HepG2 (cell line): ENCODE measurements at regions not wholly inside any gene's neighbourhood (a gene's known extent, or its start where the extent isn't known, plus 50 kb on each side); places are given as distances from the start of the nearest gene placed in this dataset.
A peak's percentile ranks its signal among the peaks of the same experiment; 100 is the strongest.

ENCODE experiments used
- ATAC-seq: fragments of 200-7000 bp; cut with Tn5 transposase; 3 replicates; pipeline ENCODE4 v1.9.1; 2020; ENCODE audit warnings: mild to moderate bottlenecking, moderate library complexity
- BruUV-seq: library from RNA; stranded (reverse); fragments of 400-500 nt; replicated peaks from 2 replicates; lab custom pipeline; 2021; lab: Mats Ljungman, UMichigan
- CTCF ChIA-PET: fragments of 300-600 bp; formaldehyde crosslinking; extraction: SDS; loops from one replicate; lab custom pipeline; 2021; ENCODE audit warnings: low total read pairs, inconsistent platforms, low intra/inter-chr PET ratio; lab: Yijun Ruan, JAX
- POLR2A ChIA-PET: fragments of 350-600 bp; sonication (Branson Sonifier 250); formaldehyde crosslinking; loops from one replicate; lab custom pipeline; 2020; ENCODE audit warnings: antibody characterized with exemption, inconsistent platforms; lab: Yijun Ruan, JAX
- DNase-seq: peaks from one replicate; pipeline ENCODE4 v3.0.0-alpha.2; 2015; ENCODE audit warnings: low spot score
- FAIRE-seq: peaks from 3 replicates; lab custom pipeline; 2011; peaks lifted over from hg19 to GRCh38; lab: Jason Lieb, UNC
- H2AFZ ChIP-seq: one replicate; pipeline ENCODE4 v1.6.1; 2011; ENCODE audit warnings: low read length, inconsistent platforms
- H3K27ac ChIP-seq: fragments of 300-600 bp; 3 replicates; pipeline ENCODE4 v1.8.0; 2011; ENCODE audit warnings: mixed run types, mild to moderate bottlenecking, mixed read lengths, low read length, inconsistent platforms; ENCODE audit not compliant: insufficient read depth; ENCODE audit errors: extremely low read length
- H3K27me3 ChIP-seq, 2 experiments: fragments of 200-600 bp in 1 of 2; 2 replicates in 1 of 2; 3 replicates in 1 of 2; pipeline versions ENCODE4 v1.6.0 to v1.8.0; 2011; ENCODE audit warnings: low read length in 2 of 2, mild to moderate bottlenecking in 2 of 2, moderate library complexity in 2 of 2, inconsistent platforms in 1 of 2; ENCODE audit not compliant: insufficient read depth in 2 of 2, control insufficient read depth in 1 of 2
- H3K36me3 ChIP-seq, 2 experiments: fragments of 200-600 bp in 1 of 2; replicated peaks in 1 of 2; 2 replicates in 1 of 2; 3 replicates in 1 of 2; pipeline versions ENCODE4 v1.5.1 to v1.8.0; 2011; ENCODE audit warnings: low read length in 2 of 2, inconsistent platforms in 1 of 2; ENCODE audit not compliant: insufficient read depth in 2 of 2, control insufficient read depth in 1 of 2
- H3K4me1 ChIP-seq: 2 replicates; pipeline ENCODE4 v1.5.1; 2012; ENCODE audit warnings: low read length, inconsistent platforms; ENCODE audit not compliant: insufficient read depth
- H3K4me2 ChIP-seq: 2 replicates; pipeline ENCODE4 v1.6.0; 2011; ENCODE audit warnings: low read depth, low read length, inconsistent platforms
- H3K4me3 ChIP-seq, 3 experiments: fragments of 200-600 bp in 1 of 3; sonication (generic), shearing (Covaris generic) in 1 of 3; replicated peaks in 1 of 3; 2 replicates each; pipeline ENCODE4 v1.5.1; 2011 to 2016; ENCODE audit warnings: low read length in 3 of 3, inconsistent platforms in 2 of 3, low read depth in 2 of 3, mild to moderate bottlenecking in 2 of 3, control low read depth in 1 of 3, mixed read lengths in 1 of 3; ENCODE audit not compliant: insufficient read depth in 1 of 3
- H3K79me2 ChIP-seq: one replicate; pipeline ENCODE4 v1.6.1; 2011; ENCODE audit warnings: low read length, inconsistent platforms; ENCODE audit not compliant: insufficient read depth
- H3K9ac ChIP-seq: 2 replicates; pipeline ENCODE4 v1.6.0; 2011; ENCODE audit warnings: mild to moderate bottlenecking, low read depth, low read length, inconsistent platforms; ENCODE audit not compliant: insufficient read depth
- H3K9me3 ChIP-seq: 2 replicates; pipeline ENCODE4 v1.5.1; 2012; ENCODE audit warnings: mild to moderate bottlenecking, low read length
- H4K20me1 ChIP-seq: 2 replicates; pipeline ENCODE4 v1.6.0; 2011; ENCODE audit warnings: inconsistent platforms, mild to moderate bottlenecking, low read length, moderate library complexity; ENCODE audit not compliant: insufficient read depth
- GFI1 ChIP-seq: sonication (generic); formaldehyde crosslinking; IDR thresholded peaks from 2 replicates; pipeline ENCODE4 v1.5.0; 2020; ENCODE audit warnings: missing genetic modification reagents, mild to moderate bottlenecking, borderline replicate concordance
- HHEX ChIP-seq: IDR thresholded peaks from 2 replicates; pipeline ENCODE4 v1.6.1; 2016; ENCODE audit warnings: control low read depth
- HMG20B ChIP-seq: conservative IDR thresholded peaks from 2 replicates; pipeline ENCODE4 v1.6.1; 2016; ENCODE audit warnings: missing genetic modification reagents, missing compliant biosample characterization
- ISL2 ChIP-seq: sonication (generic); formaldehyde crosslinking; IDR thresholded peaks from 2 replicates; pipeline ENCODE4 v1.5.0; 2020; ENCODE audit warnings: missing genetic modification reagents
- NCOA2 ChIP-seq: sonication (generic); formaldehyde crosslinking; IDR thresholded peaks from 2 replicates; pipeline ENCODE4 v1.8.0; 2022; ENCODE audit warnings: inconsistent platforms
- NCOR1 ChIP-seq: fragments of 200-600 bp; sonication (generic); IDR thresholded peaks from 2 replicates; pipeline ENCODE4 v1.7.0; 2017; ENCODE audit warnings: antibody characterized with exemption, low read length, borderline replicate concordance
- PAX8 ChIP-seq: sonication (generic); formaldehyde crosslinking; IDR thresholded peaks from 2 replicates; pipeline ENCODE4 v1.8.0; 2022; ENCODE audit warnings: mild to moderate bottlenecking, missing genetic modification reagents, borderline replicate concordance
- PITX1 ChIP-seq: sonication (generic); formaldehyde crosslinking; IDR thresholded peaks from 2 replicates; pipeline ENCODE4 v1.5.1; 2020; ENCODE audit warnings: mild to moderate bottlenecking, missing genetic modification reagents
- RELA ChIP-seq: sonication (generic); formaldehyde crosslinking; IDR thresholded peaks from 2 replicates; pipeline ENCODE4 v1.4.0; 2020; ENCODE audit warnings: missing genetic modification reagents
- SOX13 ChIP-seq, 3 experiments: fragments of 450-650 bp in 1 of 3; sonication (generic) in 1 of 3; formaldehyde crosslinking in 1 of 3; IDR thresholded peaks in 2 of 3; conservative IDR thresholded peaks in 1 of 3; 2 replicates each; pipeline versions ENCODE4 v1.5.0 to v1.6.1; 2016 to 2020; ENCODE audit warnings: antibody characterized with exemption in 1 of 3, mild to moderate bottlenecking in 1 of 3, missing compliant biosample characterization in 1 of 3, missing genetic modification reagents in 1 of 3, moderate library complexity in 1 of 3
- TBX2 ChIP-seq: sonication (generic); formaldehyde crosslinking; IDR thresholded peaks from 2 replicates; pipeline ENCODE4 v1.5.0; 2020; ENCODE audit warnings: missing genetic modification reagents, mild to moderate bottlenecking, borderline replicate concordance
- TCF7L2 ChIP-seq: IDR thresholded peaks from 2 replicates; pipeline ENCODE4 v1.6.1; 2011; ENCODE audit warnings: mild to moderate bottlenecking, low read depth, low read length, moderate library complexity
- ZBTB8A ChIP-seq: sonication (generic); formaldehyde crosslinking; IDR thresholded peaks from 2 replicates; pipeline ENCODE4 v1.4.0; 2020; ENCODE audit warnings: mild to moderate bottlenecking, low read depth, missing genetic modification reagents, borderline replicate concordance
- ZFX ChIP-seq: sonication (generic); formaldehyde crosslinking; IDR thresholded peaks from 2 replicates; pipeline ENCODE4 v1.4.0; 2020; ENCODE audit warnings: mild to moderate bottlenecking, low read depth, missing genetic modification reagents, moderate library complexity
- ZNF577 ChIP-seq: sonication (generic); formaldehyde crosslinking; IDR thresholded peaks from 2 replicates; pipeline ENCODE4 v1.4.0; 2020; ENCODE audit warnings: mild to moderate bottlenecking, low read depth, missing genetic modification reagents, borderline replicate concordance
- WGBS: methylation state at CpG from one replicate; pipeline ENCODE4 v1.1.6; 2017; ENCODE audit warnings: low lambda C conversion rate; 5-methylcytosine and 5-hydroxymethylcytosine counted together
- in situ Hi-C: cut with HindIII; loops from 2 replicates; pipeline ENCODE4 v1.10.0; 2017; ENCODE audit warnings: low pct_unique_long_range_greater_than_20kb; ENCODE audit not compliant: extremely low pct_ligation_motif_present
- intact Hi-C: fragments of 100-400 bp; cut with micrococcal nuclease; formaldehyde crosslinking; loops from one replicate; pipeline ENCODE4 v1.10.0; 2022; ENCODE audit not compliant: unreplicated experiment
- TF ChIP-seq, protein P1 (sequence below): sonication (generic); formaldehyde crosslinking; IDR thresholded peaks from 2 replicates; pipeline ENCODE4 v1.4.0; 2020; ENCODE audit warnings: missing genetic modification reagents
- TF ChIP-seq, protein P2 (sequence below): sonication (generic); formaldehyde crosslinking; IDR thresholded peaks from 2 replicates; pipeline ENCODE4 v1.5.1; 2020; ENCODE audit warnings: missing genetic modification reagents, mild to moderate bottlenecking, borderline replicate concordance

DNA sequence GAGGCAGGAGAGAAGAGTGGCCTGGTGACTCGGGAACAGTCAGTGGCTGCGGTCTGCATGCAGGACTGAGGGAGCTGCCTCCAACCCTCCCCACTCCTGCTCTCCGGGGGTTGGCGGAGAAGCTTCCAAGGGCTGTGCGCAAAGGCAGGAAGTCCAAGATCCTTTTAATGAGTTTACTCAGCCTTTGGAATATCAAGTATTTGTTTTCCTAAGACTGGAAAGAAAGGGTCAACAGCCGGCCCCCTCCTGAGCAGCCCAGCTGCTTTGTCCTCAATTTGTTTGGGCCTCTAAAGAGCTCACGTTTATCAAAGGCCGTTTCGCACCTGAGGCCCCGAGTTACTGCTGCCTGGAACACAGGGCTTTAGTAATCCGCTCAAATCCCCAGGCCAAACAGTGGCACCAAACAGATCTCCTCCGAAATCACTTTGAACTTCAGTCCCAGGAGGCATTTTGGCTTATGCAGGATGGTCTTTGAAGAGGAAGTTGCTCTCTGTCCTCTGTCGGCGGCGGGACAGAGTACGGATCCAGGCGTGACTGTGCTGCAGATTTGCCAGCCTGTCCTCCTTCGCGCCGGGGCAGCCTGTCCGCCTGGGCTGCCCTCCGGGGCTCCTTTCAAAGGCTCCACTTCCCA, 117.2 kb upstream of the FZD10 start:
- BruUV-seq = no TSS peak
- Histone ChIP-seq H3K27ac (no peak overlapping the region), H3K9ac (no peak overlapping the region), H3K4me2 (peak overlapping the region; percentile 59), H3K4me1 (peaks cover 34% of the 10 kb centered on the region), H4K20me1 (no peaks in the 10 kb centered on the region), H3K79me2 (no peaks in the 10 kb centered on the region), H3K9me3 (no peaks in the 10 kb centered on the region), H2AFZ (no peak overlapping the region), H3K36me3 (no peaks in the 10 kb centered on the region), H3K27me3 (peaks cover 0 to 2% of the 10 kb centered on the region in 2 experiments; a peak in 2 of 5 replicates), H3K4me3 (peak overlapping the region in 2 of 3 experiments; percentile 16 to 19; a peak in 2 of 6 replicates)
- DNase-seq (peak; percentile 75), ATAC-seq (peak; percentile 84), FAIRE-seq (peak; percentile 80)
- WGBS = 2% methylated on average over 12 of the region's 22 CpGs
- CTCF ChIA-PET = interaction anchor here (1.0 kb wide), 1 partner anchor 290 kb away, joined by 3 read pairs; no protein-coding TSS in a partner anchor
- POLR2A ChIA-PET = no interaction called here
- intact Hi-C loops = loop anchor here (5.0 to 10.0 kb wide), 2 partner anchors 152 to 700 kb away; no protein-coding TSS in a partner anchor
- in situ Hi-C loops = loop anchor here (5.0 to 25.0 kb wide), 3 partner anchors 150 to 692 kb away; partner anchors contain the start of gene PIWIL1
- TF ChIP-seq RELA (CRISPR knock-in tag) (no peak), ZBTB8A (no peak), ZNF577 (CRISPR knock-in tag) (no peak), ZFX (CRISPR knock-in tag) (peak; percentile 19; the same call in 1 of the 2 replicates), GFI1 (peak; percentile 74; the same call in 1 of the 2 replicates), NCOA2 (CRISPR knock-in tag) (0 out of 2 replicates have a peak, but pooled peaks have one; percentile 26), ISL2 (CRISPR knock-in tag) (peak; percentile 66; the same call in 1 of the 2 replicates), TBX2 (CRISPR knock-in tag) (peak; percentile 98), HHEX (CRISPR knock-in tag) (peak; percentile 82), NCOR1 (peak; percentile 42; the same call in 1 of the 2 replicates), PAX8 (no peak), HMG20B (CRISPR knock-in tag) (peak; percentile 55), TCF7L2 (peak; percentile 69), PITX1 (CRISPR knock-in tag) (peak; percentile 97), SOX13 (IDR thresholded peaks at IDR 0.05) (peak; percentile 58; the same call in 1 of the 2 replicates), SOX13 (CRISPR knock-in tag; conservative IDR thresholded peaks at IDR 0.05 in 1 of 2, IDR thresholded peaks at IDR 0.05 in 1 of 2) (peak in 1 of 2 experiments; percentile 67; a peak in 2 of 4 replicates)
- TF ChIP-seq, protein P1, sequence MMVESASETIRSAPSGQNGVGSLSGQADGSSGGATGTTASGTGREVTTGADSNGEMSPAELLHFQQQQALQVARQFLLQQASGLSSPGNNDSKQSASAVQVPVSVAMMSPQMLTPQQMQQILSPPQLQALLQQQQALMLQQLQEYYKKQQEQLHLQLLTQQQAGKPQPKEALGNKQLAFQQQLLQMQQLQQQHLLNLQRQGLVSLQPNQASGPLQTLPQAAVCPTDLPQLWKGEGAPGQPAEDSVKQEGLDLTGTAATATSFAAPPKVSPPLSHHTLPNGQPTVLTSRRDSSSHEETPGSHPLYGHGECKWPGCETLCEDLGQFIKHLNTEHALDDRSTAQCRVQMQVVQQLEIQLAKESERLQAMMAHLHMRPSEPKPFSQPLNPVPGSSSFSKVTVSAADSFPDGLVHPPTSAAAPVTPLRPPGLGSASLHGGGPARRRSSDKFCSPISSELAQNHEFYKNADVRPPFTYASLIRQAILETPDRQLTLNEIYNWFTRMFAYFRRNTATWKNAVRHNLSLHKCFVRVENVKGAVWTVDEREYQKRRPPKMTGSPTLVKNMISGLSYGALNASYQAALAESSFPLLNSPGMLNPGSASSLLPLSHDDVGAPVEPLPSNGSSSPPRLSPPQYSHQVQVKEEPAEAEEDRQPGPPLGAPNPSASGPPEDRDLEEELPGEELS = peak; percentile 91
- TF ChIP-seq, protein P2, sequence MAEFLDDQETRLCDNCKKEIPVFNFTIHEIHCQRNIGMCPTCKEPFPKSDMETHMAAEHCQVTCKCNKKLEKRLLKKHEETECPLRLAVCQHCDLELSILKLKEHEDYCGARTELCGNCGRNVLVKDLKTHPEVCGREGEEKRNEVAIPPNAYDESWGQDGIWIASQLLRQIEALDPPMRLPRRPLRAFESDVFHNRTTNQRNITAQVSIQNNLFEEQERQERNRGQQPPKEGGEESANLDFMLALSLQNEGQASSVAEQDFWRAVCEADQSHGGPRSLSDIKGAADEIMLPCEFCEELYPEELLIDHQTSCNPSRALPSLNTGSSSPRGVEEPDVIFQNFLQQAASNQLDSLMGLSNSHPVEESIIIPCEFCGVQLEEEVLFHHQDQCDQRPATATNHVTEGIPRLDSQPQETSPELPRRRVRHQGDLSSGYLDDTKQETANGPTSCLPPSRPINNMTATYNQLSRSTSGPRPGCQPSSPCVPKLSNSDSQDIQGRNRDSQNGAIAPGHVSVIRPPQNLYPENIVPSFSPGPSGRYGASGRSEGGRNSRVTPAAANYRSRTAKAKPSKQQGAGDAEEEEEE (CRISPR knock-in tag) = no peak
